ENCODE measurements at regions not wholly inside any gene's neighbourhood (a gene's known extent, or its start where the extent isn't known, plus 50 kb on each side); places are given as distances from the start of the nearest gene placed in this dataset.
"Not testable (repeated sequence)": the region's sequence is repeated elsewhere in the genome, so short reads cannot be mapped to it uniquely, and the experiment has no call there.

DNA sequence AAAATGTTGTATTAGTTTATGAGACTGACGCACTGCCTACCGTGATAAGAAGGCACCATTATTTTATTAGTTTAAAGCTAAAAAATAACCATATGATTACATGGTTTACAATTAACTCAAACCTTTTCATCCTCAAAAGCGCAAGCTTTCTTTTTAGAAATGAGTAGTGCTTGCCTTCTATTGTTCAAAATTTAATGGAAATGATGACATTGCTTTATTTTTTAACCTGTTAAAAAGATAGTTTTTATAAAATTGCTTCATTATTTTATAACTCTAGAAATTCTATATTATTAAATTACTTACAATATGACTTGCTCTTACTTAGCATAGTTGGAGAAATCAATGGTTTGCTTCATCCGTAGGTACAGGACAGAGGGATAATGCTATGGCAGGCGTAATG lies 78.7 kb upstream of the HDDC2 start:
- H3K4me3 ChIP-seq (ENCODE audit: insufficient read length, low read depth) = no peak overlapping the region
- H3K36me3 ChIP-seq (ENCODE audit: insufficient read depth, insufficient read length, low read length) = no peaks in the 10 kb centered on the region
- TF ChIP-seq ZNF274 (IDR thresholded peaks at IDR 0.05; ENCODE audit: low read depth, low read length) = no peak
- no peak for TF ChIP-seq YY1 (IDR thresholded peaks at IDR 0.05; ENCODE audit: insufficient read depth, insufficient read length)
- no peak for TF ChIP-seq SUZ12 (IDR thresholded peaks at IDR 0.05; ENCODE audit: extremely low read depth, insufficient read depth, insufficient read length)
- H3K9me3 ChIP-seq (ENCODE audit: insufficient read depth, low read length) = no peaks in the 10 kb centered on the region
- DNase-seq (ENCODE audit: low read depth, low spot score) = no peak
- H3K9ac ChIP-seq (ENCODE audit: insufficient read length, low read depth) = no peak overlapping the region
- no peaks in the 10 kb centered on the region for H3K27me3 ChIP-seq (ENCODE audit: insufficient read depth, insufficient read length)
- no peaks in the 10 kb centered on the region for H3K4me1 ChIP-seq (ENCODE audit: insufficient read depth, insufficient read length)

DNA sequence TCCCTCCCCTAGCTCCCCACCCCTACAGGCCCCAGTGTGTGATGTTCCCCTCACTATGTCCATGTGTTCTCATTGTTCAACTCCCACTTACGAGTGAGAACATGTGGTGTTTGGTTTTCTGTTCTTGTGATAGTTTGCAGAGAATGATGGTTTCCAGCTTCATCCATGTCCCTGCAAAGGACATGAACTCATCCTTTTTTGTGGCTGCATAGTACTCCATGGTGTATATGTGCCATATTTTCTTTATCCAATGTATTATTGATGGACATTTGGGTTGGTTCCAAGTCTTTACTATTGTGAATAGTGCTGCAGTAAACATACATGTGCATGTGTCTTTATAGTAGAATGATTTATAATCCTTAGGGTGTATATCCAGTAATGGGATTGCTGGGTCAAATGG lies 84.6 kb upstream of the HDDC2 start:
- H3K9me3 ChIP-seq (ENCODE audit: insufficient read depth, low read length); H3K4me1 ChIP-seq (ENCODE audit: insufficient read depth, insufficient read length); H3K9ac ChIP-seq (ENCODE audit: insufficient read length, low read depth); H3K27me3 ChIP-seq (ENCODE audit: insufficient read depth, insufficient read length); H3K36me3 ChIP-seq (ENCODE audit: insufficient read depth, insufficient read length, low read length); H3K4me3 ChIP-seq (ENCODE audit: insufficient read length, low read depth); DNase-seq (ENCODE audit: low read depth, low spot score): not testable (repeated sequence)

DNA sequence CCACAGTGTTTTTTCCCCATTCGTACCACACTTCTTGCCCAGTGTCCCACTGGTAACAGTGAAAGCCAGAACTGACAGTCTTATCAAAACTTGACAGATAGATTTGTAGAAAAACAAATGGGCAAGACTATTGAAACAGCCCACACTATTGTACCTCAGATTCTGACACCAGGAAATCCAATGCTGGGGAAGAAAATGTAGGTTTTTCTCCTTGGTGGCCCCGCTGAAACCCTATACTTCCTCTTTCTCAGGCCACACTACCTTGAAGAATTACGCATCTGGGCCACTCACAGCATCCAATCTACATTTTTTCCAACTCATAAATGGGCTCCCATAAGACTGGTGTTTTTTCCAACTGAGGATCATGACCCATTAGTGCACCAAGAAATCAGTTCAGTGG lies 90.9 kb upstream of the HDDC2 start:
- Histone ChIP-seq H3K9ac (ENCODE audit: insufficient read length, low read depth) (no peak overlapping the region), H3K4me3 (ENCODE audit: insufficient read length, low read depth) (no peak overlapping the region), H3K4me1 (ENCODE audit: insufficient read depth, insufficient read length) (no peaks in the 10 kb centered on the region), H3K36me3 (ENCODE audit: insufficient read depth, insufficient read length, low read length) (no peaks in the 10 kb centered on the region), H3K9me3 (ENCODE audit: insufficient read depth, low read length) (no peaks in the 10 kb centered on the region; the same call in none of the 2 replicates), H3K27me3 (ENCODE audit: insufficient read depth, insufficient read length) (no peaks in the 10 kb centered on the region)
- TF ChIP-seq YY1 (IDR thresholded peaks at IDR 0.05; ENCODE audit: insufficient read depth, insufficient read length) (no peak), ZNF274 (IDR thresholded peaks at IDR 0.05; ENCODE audit: low read depth, low read length) (no peak), SUZ12 (IDR thresholded peaks at IDR 0.05; ENCODE audit: extremely low read depth, insufficient read depth, insufficient read length) (no peak)
- DNase-seq (ENCODE audit: low read depth, low spot score) = no peak

DNA sequence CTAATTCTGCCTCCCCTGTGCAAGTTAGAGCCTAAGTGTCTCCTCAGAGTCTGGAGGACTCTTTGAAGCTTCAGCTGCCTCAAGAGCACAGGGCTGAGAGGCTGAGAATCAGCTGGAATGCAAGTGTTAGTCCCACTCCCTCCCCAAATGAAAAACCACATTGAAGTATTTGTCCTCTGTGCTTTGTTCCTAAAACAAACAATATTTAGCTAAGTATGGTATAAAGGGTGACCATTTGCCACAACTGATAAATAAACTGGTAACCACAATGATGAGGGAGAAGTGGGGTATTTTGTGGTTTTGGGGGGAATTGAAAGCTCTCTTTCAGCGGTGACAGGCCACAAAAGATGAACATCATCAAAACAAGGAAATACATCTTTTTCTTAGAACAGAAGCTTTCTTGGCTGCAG lies 91.7 kb upstream of the HDDC2 start:
- Histone ChIP-seq H3K36me3 (ENCODE audit: insufficient read depth, insufficient read length, low read length) (no peaks in the 10 kb centered on the region), H3K27me3 (ENCODE audit: insufficient read depth, insufficient read length) (no peaks in the 10 kb centered on the region), H3K9me3 (ENCODE audit: insufficient read depth, low read length) (no peaks in the 10 kb centered on the region; the same call in none of the 2 replicates), H3K4me3 (ENCODE audit: insufficient read length, low read depth) (no peak overlapping the region), H3K4me1 (ENCODE audit: insufficient read depth, insufficient read length) (no peaks in the 10 kb centered on the region), H3K9ac (ENCODE audit: insufficient read length, low read depth) (no peak overlapping the region)
- DNase-seq (ENCODE audit: low read depth, low spot score) = no peak
- TF ChIP-seq SUZ12 (IDR thresholded peaks at IDR 0.05; ENCODE audit: extremely low read depth, insufficient read depth, insufficient read length) (no peak), ZNF274 (IDR thresholded peaks at IDR 0.05; ENCODE audit: low read depth, low read length) (no peak), YY1 (IDR thresholded peaks at IDR 0.05; ENCODE audit: insufficient read depth, insufficient read length) (no peak)

DNA sequence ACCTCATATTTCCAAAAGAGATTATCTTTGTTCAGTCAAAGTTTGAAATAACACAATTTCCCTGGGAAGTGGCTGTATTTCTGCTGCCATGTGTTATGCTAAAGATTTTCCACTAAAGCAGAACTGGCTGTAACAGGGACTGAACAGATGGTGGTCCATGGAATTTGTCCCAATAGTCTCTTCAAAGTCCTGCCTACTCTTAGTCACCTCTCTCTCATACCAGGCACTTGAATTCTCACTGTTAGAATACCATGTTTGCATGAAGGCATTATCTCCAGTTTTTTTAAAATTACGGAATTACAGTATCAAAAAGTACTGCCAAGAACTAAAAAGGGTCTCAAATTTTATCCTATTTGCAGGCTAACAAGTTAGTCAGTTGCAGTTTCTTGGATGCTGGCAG lies 105.0 kb upstream of the HDDC2 start:
- no peak overlapping the region for H3K9ac ChIP-seq (ENCODE audit: insufficient read length, low read depth)

DNA sequence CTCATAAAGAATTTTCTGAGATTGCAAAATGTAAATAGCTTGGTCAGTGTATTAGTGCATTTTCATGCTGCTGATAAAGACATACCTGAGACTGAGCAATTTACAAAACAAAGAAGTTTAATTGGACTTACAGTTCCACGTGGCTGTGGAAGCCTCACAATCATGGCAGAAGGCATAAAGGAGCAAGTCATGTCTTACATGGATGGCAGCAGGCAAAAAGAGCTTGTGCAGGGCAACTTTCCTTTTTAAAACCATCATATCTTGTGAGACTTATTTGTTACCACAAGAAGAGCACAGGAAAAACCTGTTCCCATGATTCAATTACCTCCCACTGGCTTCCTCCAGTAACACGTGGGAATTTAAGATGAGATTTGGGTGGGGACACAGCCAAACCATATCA lies 112.7 kb upstream of the HDDC2 start:
- no peaks in the 10 kb centered on the region for H3K27me3 ChIP-seq (ENCODE audit: insufficient read depth, insufficient read length)
- DNase-seq (ENCODE audit: low read depth, low spot score) = no peak
- no peaks in the 10 kb centered on the region for H3K36me3 ChIP-seq (ENCODE audit: insufficient read depth, insufficient read length, low read length)
- H3K9ac ChIP-seq (ENCODE audit: insufficient read length, low read depth) = no peak overlapping the region
- H3K4me3 ChIP-seq (ENCODE audit: insufficient read length, low read depth) = no peak overlapping the region
- peaks cover 4% of the 10 kb centered on the region; the same call in 1 of the 2 replicates for H3K9me3 ChIP-seq (ENCODE audit: insufficient read depth, low read length)
- no peaks in the 10 kb centered on the region for H3K4me1 ChIP-seq (ENCODE audit: insufficient read depth, insufficient read length)
- TF ChIP-seq ZNF274 (IDR thresholded peaks at IDR 0.05; ENCODE audit: low read depth, low read length) (no peak), YY1 (IDR thresholded peaks at IDR 0.05; ENCODE audit: insufficient read depth, insufficient read length) (no peak), SUZ12 (IDR thresholded peaks at IDR 0.05; ENCODE audit: extremely low read depth, insufficient read depth, insufficient read length) (no peak)

More for the DNA sequence above, 105.0 kb upstream of the HDDC2 start:
- Histone ChIP-seq H3K4me3 (ENCODE audit: insufficient read length, low read depth) (no peak overlapping the region), H3K36me3 (ENCODE audit: insufficient read depth, insufficient read length, low read length) (no peaks in the 10 kb centered on the region), H3K9me3 (ENCODE audit: insufficient read depth, low read length) (no peaks in the 10 kb centered on the region), H3K4me1 (ENCODE audit: insufficient read depth, insufficient read length) (no peaks in the 10 kb centered on the region), H3K27me3 (ENCODE audit: insufficient read depth, insufficient read length) (no peaks in the 10 kb centered on the region)
- DNase-seq (ENCODE audit: low read depth, low spot score) = no peak
- TF ChIP-seq YY1 (IDR thresholded peaks at IDR 0.05; ENCODE audit: insufficient read depth, insufficient read length) (no peak), ZNF274 (IDR thresholded peaks at IDR 0.05; ENCODE audit: low read depth, low read length) (no peak), SUZ12 (IDR thresholded peaks at IDR 0.05; ENCODE audit: extremely low read depth, insufficient read depth, insufficient read length) (no peak)

DNA sequence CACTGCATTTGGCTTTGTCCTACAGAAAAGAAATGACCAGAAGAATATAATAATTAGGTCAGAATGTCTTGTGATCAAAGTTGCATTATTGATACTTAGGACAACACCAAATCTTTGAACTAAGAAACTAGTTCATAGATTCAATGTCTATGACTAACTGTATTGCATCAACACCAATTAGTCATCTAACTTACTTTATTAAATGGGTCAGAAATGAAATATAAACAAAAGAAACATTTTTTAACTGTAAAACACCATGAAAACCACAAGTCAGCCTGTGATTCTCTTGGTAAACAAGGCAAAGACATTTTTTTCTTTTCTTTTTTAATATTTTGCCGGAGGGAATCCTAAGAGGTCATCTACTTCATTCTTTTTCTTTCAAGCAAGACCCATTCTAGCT lies 114.1 kb upstream of the HDDC2 start:
- no peaks in the 10 kb centered on the region for H3K36me3 ChIP-seq (ENCODE audit: insufficient read depth, insufficient read length, low read length)
- no peak for DNase-seq (ENCODE audit: low read depth, low spot score)
- no peaks in the 10 kb centered on the region for H3K4me1 ChIP-seq (ENCODE audit: insufficient read depth, insufficient read length)
- no peak overlapping the region for H3K9ac ChIP-seq (ENCODE audit: insufficient read length, low read depth)
- TF ChIP-seq ZNF274 (IDR thresholded peaks at IDR 0.05; ENCODE audit: low read depth, low read length) = no peak
- no peak for TF ChIP-seq YY1 (IDR thresholded peaks at IDR 0.05; ENCODE audit: insufficient read depth, insufficient read length)
- TF ChIP-seq SUZ12 (IDR thresholded peaks at IDR 0.05; ENCODE audit: extremely low read depth, insufficient read depth, insufficient read length) = no peak
- no peak overlapping the region for H3K4me3 ChIP-seq (ENCODE audit: insufficient read length, low read depth)
- peaks cover 4% of the 10 kb centered on the region; the same call in 1 of the 2 replicates for H3K9me3 ChIP-seq (ENCODE audit: insufficient read depth, low read length)
- H3K27me3 ChIP-seq (ENCODE audit: insufficient read depth, insufficient read length) = no peaks in the 10 kb centered on the region

DNA sequence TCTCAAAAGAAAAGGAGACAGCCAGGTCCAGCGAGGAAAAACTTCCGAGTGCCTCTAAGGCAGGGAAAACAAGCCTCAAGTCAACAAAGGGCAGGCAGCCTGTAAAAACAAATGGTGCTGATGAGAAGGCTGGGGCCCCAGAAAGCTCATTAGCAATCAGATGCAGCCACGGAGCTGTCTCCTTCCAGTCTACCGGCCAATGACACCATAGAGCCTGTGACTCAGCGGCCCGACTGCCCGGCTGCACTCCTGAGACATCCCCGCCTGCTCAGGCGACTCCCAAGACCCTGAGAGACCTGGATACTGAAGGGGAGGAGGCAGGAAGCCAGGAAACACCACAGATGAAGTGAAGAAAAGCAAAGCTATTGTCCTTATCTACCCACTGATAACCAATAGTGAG lies 120.1 kb upstream of the HDDC2 start:
- Histone ChIP-seq H3K4me1 (ENCODE audit: insufficient read depth, insufficient read length) (no peaks in the 10 kb centered on the region), H3K4me3 (ENCODE audit: insufficient read length, low read depth) (no peak overlapping the region), H3K27me3 (ENCODE audit: insufficient read depth, insufficient read length) (no peaks in the 10 kb centered on the region), H3K9me3 (ENCODE audit: insufficient read depth, low read length) (0 out of 2 replicates have a peak, but pooled peaks cover 6% of the 10 kb centered on the region), H3K36me3 (ENCODE audit: insufficient read depth, insufficient read length, low read length) (no peaks in the 10 kb centered on the region), H3K9ac (ENCODE audit: insufficient read length, low read depth) (no peak overlapping the region)
- no peak for TF ChIP-seq ZNF274 (IDR thresholded peaks at IDR 0.05; ENCODE audit: low read depth, low read length)
- no peak for TF ChIP-seq YY1 (IDR thresholded peaks at IDR 0.05; ENCODE audit: insufficient read depth, insufficient read length)
- TF ChIP-seq SUZ12 (IDR thresholded peaks at IDR 0.05; ENCODE audit: extremely low read depth, insufficient read depth, insufficient read length) = no peak
- peak; percentile 71 for DNase-seq (ENCODE audit: low read depth, low spot score)

Measured in NT2/D1 (cell line).